ENCODE measurements at regions not wholly inside any gene's neighbourhood (a gene's known extent, or its start where the extent isn't known, plus 50 kb on each side); places are given as distances from the start of the nearest gene placed in this dataset.
A peak's percentile ranks its signal among the peaks of the same experiment; 100 is the strongest.

DNA sequence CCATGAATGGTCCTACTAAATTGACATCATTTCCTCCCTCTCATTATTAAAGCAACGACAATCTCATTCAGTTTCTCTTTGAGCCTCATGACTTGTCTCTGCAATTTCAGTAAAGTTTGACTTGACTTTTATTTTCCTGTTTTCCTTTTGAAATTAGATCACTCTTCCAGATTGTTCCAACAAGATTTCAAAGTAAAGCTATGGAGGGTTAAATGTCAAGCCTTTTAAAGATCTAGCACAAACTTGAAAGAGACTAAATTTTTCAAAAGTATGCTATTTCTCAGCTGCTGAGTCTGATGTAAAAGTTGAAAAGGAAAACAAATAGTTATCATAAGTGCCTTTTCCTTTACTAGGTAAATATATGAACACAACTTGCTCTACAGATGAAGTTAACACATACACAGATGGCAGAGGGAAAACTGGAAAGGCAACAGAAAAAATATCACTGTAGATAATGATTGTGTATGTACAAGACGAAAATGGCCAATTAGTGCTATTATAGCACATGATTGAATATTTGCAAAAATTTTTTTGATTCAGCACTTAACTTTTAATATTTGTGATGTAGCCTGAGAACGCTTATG is 200.6 kb downstream of the WDR11 start:
- Histone ChIP-seq H2AFZ (ENCODE audit: control insufficient read depth, low read length) (no peak overlapping the region), H3K27ac (ENCODE audit: control insufficient read depth, insufficient read depth, low read length) (no peak overlapping the region), H3K9me1 (ENCODE audit: control insufficient read depth, extremely low read depth, insufficient read depth, low read length) (no peaks in the 10 kb centered on the region), H4K20me1 (ENCODE audit: control insufficient read depth, extremely low read depth, insufficient read depth, low read length) (no peaks in the 10 kb centered on the region), H3K9me3 (ENCODE audit: control insufficient read depth, low read depth, low read length) (no peaks in the 10 kb centered on the region), H3K27me3 (ENCODE audit: control insufficient read depth, extremely low read depth, insufficient read depth, low read length) (no peaks in the 10 kb centered on the region), H3K4me1 (ENCODE audit: control insufficient read depth, extremely low read depth, insufficient read depth, low read length) (no peaks in the 10 kb centered on the region), H3K9ac (ENCODE audit: control insufficient read depth, extremely low read depth, insufficient read depth, low read length) (no peak overlapping the region), H3K4me3 (ENCODE audit: control insufficient read depth in 2 of 3, extremely low read depth in 1 of 3, insufficient read depth in 2 of 3, low read depth in 1 of 3, low read length in 3 of 3) (no peak overlapping the region), H3K4me2 (ENCODE audit: control insufficient read depth, extremely low read depth, insufficient read depth, low read depth, low read length) (no peak overlapping the region), H3K36me3 (ENCODE audit: control insufficient read depth in 2 of 2, extremely low read depth in 1 of 2, insufficient read depth in 2 of 2, low read length in 2 of 2) (no peaks in the 10 kb centered on the region), H3K79me2 (ENCODE audit: control insufficient read depth, insufficient read depth, low read length) (no peaks in the 10 kb centered on the region)
- no peak for TF ChIP-seq EZH2 (IDR thresholded peaks at IDR 0.05; ENCODE audit: low read length)
- TF ChIP-seq, protein P1, sequence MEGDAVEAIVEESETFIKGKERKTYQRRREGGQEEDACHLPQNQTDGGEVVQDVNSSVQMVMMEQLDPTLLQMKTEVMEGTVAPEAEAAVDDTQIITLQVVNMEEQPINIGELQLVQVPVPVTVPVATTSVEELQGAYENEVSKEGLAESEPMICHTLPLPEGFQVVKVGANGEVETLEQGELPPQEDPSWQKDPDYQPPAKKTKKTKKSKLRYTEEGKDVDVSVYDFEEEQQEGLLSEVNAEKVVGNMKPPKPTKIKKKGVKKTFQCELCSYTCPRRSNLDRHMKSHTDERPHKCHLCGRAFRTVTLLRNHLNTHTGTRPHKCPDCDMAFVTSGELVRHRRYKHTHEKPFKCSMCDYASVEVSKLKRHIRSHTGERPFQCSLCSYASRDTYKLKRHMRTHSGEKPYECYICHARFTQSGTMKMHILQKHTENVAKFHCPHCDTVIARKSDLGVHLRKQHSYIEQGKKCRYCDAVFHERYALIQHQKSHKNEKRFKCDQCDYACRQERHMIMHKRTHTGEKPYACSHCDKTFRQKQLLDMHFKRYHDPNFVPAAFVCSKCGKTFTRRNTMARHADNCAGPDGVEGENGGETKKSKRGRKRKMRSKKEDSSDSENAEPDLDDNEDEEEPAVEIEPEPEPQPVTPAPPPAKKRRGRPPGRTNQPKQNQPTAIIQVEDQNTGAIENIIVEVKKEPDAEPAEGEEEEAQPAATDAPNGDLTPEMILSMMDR (optimal IDR thresholded peaks at IDR 0.05 in 1 of 3, IDR thresholded peaks at IDR 0.05 in 1 of 3, conservative IDR thresholded peaks at IDR 0.05 in 1 of 3; ENCODE audit: extremely low read depth in 1 of 3, insufficient read depth in 2 of 3, low read length in 3 of 3), result no peak
- dilution Hi-C loops (cut with MboI; ENCODE audit: extremely low pct_ligation_motif_present, low sequenced_read_pairs), result no loop called here
- no peak for DNase-seq (ENCODE audit: low read depth, low spot score)
- FAIRE-seq, result peak; percentile 13

DNA sequence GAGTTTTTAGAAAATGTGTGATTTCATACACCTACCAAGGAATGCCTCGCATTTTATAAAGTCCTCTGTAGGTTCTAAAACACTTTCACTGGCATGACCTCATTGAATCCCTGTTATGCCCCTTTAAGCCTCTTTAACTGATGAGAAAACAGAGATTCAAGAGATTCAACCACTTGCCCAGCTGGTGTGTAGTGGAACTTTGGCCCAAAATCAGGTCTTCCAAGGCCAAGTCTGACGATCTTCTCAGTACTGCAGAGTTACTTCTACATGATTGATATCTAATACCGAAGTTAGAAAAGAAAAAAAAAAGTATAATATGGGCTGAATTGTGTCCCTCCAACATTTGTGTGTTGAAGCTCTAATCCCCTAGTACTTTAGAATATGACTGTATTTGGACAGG is 202.0 kb downstream of the WDR11 start:
- Histone ChIP-seq H3K9ac (ENCODE audit: control insufficient read depth, extremely low read depth, insufficient read depth, low read length) (no peak overlapping the region), H2AFZ (ENCODE audit: control insufficient read depth, low read length) (no peak overlapping the region), H3K4me1 (ENCODE audit: control insufficient read depth, extremely low read depth, insufficient read depth, low read length) (no peaks in the 10 kb centered on the region), H3K27ac (ENCODE audit: control insufficient read depth, insufficient read depth, low read length) (no peak overlapping the region), H3K79me2 (ENCODE audit: control insufficient read depth, insufficient read depth, low read length) (no peaks in the 10 kb centered on the region), H3K4me2 (ENCODE audit: control insufficient read depth, extremely low read depth, insufficient read depth, low read depth, low read length) (no peak overlapping the region), H3K27me3 (ENCODE audit: control insufficient read depth, extremely low read depth, insufficient read depth, low read length) (no peaks in the 10 kb centered on the region), H3K9me3 (ENCODE audit: control insufficient read depth, low read depth, low read length) (no peaks in the 10 kb centered on the region), H3K9me1 (ENCODE audit: control insufficient read depth, extremely low read depth, insufficient read depth, low read length) (no peaks in the 10 kb centered on the region), H3K36me3 (ENCODE audit: control insufficient read depth in 2 of 2, extremely low read depth in 1 of 2, insufficient read depth in 2 of 2, low read length in 2 of 2) (no peaks in the 10 kb centered on the region), H3K4me3 (ENCODE audit: control insufficient read depth in 2 of 3, extremely low read depth in 1 of 3, insufficient read depth in 2 of 3, low read depth in 1 of 3, low read length in 3 of 3) (no peak overlapping the region), H4K20me1 (ENCODE audit: control insufficient read depth, extremely low read depth, insufficient read depth, low read length) (no peaks in the 10 kb centered on the region)
- DNase-seq (ENCODE audit: low read depth, low spot score) (no peak), FAIRE-seq (no peak)
- dilution Hi-C loops (cut with MboI; ENCODE audit: extremely low pct_ligation_motif_present, low sequenced_read_pairs), result no loop called here
- TF ChIP-seq, protein P1 (optimal IDR thresholded peaks at IDR 0.05 in 1 of 3, IDR thresholded peaks at IDR 0.05 in 1 of 3, conservative IDR thresholded peaks at IDR 0.05 in 1 of 3; ENCODE audit: extremely low read depth in 1 of 3, insufficient read depth in 2 of 3, low read length in 3 of 3), result no peak
